GM18502 (cell line): ENCODE measurements at regions not wholly inside any gene's neighbourhood (a gene's known extent, or its start where the extent isn't known, plus 50 kb on each side); places are given as distances from the start of the nearest gene placed in this dataset.
"Not testable (repeated sequence)": the region's sequence is repeated elsewhere in the genome, so short reads cannot be mapped to it uniquely, and the experiment has no call there.

Experiments used
- ATAC-seq: cut with Tn5 transposase; IDR thresholded peaks from one replicate; pipeline ENCODE4 v1.9.1; 2021; ENCODE audit warnings: mild to moderate bottlenecking; ENCODE audit not compliant: unreplicated experiment, poor library complexity

DNA sequence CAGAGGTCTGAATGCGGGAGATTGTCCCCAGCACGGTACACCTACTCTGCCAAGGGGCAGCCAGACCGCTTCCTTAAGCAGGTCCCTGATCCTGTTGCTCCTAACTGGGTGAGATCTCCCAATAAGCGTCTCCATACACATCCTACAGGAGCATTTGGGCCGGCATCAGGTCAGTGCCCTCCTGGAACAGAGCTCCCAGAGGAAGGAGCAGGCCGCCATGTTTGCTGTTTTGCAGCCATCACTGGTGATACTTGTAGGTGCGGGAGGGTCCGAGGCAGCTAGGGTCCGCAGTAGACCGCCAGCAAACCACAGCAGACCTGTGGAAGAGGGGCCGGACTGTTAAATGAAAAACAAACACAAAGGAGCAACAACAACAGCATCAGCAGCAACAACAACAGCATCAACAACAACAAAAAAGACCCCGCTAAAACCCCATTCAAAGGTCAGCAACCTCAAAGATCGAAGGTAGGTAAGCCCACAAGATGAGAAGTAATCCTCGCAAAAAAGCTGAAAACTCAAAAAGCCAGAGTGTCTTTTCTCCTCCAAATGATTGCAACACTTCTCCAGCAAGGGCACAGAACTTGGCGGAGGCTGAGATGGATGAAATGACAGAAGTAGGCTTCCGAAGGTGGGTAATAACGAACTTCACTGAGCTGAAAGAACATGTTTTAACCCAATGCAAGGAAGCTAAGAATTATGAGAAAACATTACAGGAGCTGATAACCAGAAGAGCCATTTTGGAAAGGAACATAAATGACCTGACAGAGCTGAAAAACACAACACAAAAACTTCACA is 79.0 kb upstream of the CDH7 start:
- ATAC-seq = no peak

DNA sequence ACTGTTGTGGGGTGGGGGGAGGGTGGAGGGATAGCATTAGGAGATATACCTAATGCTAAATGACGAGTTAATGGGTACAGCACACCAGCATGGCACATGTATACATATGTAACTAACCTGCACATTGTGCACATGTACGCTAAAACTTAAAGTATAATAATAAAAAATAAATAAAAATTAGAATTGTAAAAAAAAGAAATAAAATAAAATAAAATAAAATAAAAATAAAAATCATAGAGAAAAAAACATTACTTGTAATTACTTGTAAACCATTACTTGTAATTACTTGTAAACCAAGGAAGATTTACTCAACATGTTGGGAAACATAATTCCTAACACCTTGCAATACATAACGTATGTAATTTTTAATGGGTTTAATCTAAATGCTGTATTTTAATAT is 80.7 kb upstream of the CDH7 start:
- not testable (repeated sequence) for ATAC-seq

DNA sequence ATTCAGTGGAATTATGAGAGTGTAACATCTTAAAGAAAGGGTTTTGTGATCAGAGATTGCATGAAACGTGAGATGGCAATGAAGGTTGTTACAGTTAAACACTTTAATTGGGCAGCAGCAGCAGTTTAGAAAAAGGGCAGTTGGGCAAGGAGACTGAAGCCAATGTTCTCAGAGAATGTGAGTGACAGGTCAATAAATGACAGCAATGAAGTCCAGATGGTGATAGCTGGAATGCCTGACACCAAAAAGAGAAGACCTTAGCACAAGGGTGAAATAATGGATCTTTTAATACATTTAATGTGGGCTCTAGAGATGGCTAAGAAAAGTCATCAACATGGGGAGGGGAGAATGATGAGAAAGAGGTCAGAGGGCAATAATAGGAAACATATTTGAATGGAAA is 89.4 kb upstream of the CDH7 start:
- no peak for ATAC-seq

DNA sequence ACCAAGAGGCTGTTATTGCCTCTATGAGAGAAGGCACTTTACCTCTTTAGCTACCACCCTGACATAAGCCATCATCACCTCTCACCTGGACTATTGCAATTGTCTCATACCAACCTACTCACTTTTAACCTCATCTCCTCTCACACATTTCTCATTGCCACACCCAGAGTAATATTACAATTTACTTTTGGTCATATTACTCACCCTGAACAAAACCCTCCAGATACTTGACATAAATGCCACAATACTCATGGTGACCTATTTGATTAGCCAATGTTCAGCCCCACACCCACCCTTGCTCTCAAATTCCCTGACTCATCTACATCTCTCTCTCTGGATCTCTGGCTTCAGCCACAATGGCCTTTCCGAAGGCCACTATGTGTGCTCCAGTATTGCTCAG is 90.9 kb upstream of the CDH7 start:
- no peak for ATAC-seq

DNA sequence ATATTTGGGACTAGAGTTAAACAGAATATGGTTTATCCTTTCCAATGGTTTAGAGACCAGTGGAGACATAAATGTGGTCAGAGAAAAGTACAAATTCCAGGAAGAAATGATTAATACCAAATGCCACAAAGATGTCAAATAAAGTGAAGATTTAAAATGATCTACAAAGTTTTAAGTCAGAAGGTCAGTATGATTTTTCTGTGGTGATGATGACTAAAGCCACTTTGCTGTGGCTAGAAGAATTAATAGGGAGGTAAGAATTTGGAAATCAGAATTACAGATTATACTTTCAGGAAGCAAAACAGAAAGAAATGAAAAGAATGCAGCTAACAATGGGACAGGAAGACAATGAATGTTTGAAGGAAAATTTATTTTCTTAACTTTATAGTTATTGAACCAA is 91.5 kb upstream of the CDH7 start:
- no peak for ATAC-seq

DNA sequence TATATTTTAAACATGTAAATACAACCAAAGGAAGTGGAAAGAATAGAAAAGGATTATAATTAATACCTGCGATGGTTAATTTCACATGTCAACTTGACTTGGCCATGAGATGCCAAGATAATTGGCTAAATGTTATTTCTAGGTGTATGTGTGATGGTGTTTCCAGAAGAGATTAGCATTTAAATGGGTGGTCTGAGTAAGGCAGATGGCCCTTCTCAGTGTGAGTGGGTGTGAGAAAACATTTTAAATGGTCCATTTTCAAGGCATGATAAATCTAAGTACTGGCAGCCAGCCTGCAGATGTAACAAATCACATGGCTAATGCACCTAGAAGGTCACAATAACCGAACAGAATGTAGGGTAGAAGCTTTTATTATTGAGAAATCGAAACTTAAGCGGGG is 99.6 kb upstream of the CDH7 start:
- ATAC-seq = no peak

DNA sequence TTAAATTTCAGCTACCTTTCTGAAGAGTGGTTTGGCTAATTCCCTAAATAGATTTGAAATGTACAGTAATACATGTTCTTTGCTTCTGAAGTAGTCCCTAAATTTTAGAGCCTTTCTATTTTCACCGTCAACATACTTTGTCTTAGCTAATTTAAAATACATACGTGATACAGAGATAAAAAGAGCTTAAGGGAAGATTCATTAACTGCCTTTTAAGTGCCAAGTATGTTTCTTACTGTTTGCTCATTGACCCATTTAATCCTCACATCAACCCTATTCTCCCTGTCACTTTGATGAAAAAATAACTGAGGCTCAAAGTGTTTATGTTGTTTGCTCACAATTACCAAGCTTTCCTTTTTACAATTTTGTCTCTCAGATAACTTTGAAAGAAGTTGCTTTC is 118.6 kb upstream of the CDH7 start:
- no peak for ATAC-seq

DNA sequence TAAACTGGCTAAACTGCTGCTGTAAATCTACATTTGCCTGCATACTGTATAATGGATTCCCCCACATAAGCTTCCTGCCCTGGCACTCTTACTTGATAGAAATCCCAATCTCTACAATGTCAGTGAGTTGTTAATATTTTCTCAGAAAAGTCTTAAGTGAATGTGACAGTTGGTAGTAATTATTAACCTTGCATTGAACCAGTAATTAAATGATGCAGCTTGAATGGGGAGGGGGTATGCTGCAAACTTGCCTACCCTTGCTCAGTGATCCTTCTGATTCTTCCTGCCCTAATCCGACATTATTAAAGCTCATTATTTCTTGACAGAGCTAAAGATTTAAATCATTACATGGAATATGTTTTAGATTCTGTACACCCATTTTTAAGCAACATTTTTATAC is 119.0 kb upstream of the CDH7 start:
- ATAC-seq = no peak

DNA sequence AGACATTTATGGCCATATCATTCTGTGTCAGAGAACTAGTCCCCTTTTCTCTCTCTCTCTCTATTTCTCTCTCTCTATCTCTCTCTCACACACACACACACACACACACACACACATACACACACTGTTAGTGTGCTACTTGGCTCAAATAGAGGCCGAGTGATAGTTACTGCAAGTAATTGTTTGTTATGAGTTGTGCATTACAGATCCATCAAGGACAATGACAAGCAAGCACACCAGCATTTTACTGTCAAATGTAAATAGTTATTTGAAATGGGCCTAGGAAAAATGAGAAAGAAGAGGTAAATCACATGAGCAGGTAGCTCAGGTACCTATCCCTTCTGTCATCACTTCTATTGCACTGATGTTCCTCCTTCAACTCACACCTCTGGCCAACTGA is 122.4 kb upstream of the CDH7 start:
- ATAC-seq = no peak

DNA sequence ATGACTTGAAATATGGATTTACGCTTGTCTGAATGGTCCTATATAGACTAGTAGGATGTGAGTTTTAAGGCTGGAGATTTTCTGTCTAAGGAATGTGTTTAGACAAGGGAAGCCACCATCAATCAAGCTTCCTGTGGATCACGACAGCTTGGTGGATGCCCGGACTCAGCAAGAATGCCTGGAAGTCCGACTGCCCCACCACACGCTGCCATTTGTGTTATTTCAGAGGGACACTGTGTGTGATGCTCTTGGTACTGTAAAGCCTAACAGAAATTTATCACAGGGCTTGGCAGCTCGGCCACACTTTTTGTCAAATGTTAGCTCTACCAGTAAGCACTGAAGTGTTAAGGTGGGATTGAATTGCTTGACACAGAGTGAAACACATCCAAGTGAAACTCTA is 127.1 kb upstream of the CDH7 start:
- ATAC-seq = no peak

DNA sequence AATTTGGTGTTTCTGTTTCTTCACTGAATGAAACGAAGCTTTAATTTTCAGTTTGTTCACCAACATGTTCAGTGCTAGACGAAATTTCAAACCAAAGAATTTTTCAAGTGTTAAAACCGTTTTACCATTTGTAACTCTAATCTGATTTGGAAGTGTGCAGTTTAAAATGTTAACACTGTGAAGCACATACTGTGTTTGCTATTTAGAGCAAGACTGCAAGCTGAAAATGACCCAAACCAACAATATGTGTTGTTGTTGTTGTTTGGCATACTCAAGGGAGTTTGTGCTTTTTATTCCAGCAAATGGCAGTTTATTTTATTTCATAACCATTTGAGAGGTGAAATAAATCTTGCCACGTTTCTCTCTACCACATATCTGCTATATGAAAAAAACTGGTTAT is 128.4 kb upstream of the CDH7 start:
- no peak for ATAC-seq

DNA sequence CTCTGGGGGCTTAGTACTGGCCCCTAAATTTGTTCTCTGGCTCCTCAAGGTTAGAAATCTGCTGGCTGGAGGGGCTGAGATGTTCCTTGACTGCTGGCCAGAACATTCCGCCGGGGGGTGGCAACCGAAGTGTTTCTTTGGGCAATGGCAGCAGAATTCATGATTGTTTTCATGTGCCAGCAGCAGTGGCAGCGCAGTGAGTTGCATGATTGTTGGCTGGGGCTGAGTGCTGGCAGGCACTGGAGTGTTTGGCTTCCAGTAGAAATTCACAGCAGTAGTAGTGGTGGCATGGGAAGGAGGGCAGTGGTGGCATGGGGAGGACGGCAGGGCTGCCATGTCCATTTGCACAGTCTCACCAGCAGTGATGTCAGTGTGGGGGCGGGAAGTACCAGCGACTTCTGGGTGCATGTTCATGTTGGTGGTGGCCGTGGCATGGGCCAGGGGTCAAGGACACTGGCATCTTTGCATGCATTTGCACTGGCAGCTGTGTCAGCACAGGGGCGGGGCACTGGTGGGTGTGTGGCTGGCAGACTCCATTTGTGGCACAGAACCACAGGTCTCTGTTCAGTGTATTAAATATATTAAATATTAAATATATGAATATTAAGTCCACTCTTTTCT is 130.6 kb upstream of the CDH7 start:
- no peak for ATAC-seq

DNA sequence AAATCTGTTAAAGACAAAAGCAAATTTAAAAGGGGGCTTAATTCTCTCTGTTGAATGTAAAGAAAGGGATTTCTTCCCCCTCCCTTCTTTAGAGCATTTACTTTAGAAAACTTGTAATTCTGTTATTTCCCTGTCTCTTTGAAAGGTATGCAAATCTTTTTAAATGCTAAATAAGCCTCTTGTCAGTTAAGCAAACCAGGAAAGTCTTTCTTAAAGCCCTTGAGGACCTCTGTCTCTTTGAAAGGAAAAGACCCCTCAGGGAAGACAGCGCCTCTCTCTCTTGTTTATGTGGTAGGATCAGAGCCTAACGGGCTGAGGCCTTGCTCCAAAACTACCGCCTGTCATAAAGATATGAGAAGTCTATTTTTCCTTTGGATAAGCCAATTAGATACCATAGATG is 139.9 kb upstream of the CDH7 start:
- no peak for ATAC-seq

DNA sequence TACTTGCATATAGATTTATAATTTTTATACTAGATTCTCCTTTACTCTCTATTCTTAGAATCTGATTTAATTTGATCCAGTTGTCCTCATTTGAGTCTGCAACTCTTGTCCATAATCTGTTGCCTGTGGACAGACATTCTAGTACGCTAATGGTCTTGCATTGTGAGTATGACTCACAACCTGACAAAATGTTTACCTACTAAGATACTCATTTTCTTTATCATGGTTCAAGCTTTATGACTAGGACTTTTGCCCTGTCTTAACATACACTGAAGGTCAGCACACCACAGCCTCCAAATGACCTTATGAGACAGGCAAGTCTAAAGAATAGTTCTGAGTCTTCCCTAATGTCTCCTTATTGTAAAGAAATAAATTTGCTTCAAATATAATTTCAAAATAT is 142.3 kb upstream of the CDH7 start:
- no peak for ATAC-seq

DNA sequence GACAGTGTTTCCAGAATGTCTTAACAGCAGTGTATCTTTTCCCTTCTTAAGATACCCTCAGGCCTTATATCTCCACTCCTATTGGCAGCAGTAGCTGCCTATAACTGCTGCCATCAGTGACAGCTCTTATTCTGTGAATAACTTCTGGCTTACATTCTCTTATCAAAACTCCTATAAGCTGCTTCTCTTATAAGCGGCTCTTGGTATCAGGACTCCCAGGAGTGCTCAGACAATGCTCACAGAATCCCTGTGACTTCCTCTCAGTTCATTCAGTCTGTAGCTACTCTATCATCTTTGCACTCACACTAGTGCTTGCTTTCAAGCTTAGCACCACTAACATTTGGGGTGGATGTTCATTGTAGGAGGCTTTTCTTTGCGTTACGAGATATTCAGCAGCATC is 143.7 kb upstream of the CDH7 start:
- ATAC-seq = no peak

DNA sequence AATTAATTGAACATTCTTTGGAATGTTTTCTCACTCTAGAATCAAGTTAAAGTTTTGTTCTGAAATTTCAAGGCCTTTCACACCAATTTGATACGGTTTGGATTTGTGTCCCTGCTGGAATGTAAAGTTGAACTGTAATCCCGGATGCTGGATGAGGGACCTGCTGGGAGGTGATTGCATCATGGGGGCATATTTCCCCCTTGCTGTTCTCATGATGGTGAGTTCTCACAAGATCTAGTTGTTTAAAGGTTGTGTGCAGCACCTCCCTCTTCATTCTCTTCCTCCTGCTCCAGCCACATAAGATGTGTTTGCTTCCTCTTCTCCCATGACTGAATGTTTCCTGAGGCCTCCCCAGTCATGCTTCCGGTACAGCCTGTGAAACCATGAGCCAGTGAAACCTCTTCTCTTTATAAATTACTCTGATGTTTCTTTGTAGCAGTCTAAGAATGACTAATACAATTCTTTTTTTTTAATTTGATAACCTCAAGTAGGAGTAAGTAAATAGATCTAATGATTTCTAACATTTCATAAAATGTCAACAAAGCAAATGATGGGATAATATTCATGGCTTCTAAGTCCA is 144.2 kb upstream of the CDH7 start:
- ATAC-seq = no peak

DNA sequence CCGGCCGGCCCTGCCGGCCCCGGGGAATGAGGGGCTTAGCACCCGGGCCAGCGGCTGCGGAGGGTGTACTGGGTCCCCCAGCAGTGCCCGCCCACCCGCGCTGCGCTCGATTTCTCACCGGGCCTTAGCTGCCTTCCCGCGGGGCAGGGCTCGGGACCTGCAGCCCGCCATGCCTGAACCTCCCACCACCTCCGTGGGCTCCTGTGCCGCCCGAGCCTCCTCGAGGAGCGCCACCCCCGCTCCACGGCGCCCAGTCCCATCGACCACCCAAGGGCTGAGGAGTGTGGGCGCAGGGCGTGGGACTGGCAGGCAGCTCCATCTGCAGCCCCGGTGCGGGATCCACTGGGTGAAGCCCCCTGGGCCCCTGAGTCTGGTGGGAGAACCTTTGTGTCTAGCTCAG is 145.5 kb upstream of the CDH7 start:
- ATAC-seq = not testable (repeated sequence)

DNA sequence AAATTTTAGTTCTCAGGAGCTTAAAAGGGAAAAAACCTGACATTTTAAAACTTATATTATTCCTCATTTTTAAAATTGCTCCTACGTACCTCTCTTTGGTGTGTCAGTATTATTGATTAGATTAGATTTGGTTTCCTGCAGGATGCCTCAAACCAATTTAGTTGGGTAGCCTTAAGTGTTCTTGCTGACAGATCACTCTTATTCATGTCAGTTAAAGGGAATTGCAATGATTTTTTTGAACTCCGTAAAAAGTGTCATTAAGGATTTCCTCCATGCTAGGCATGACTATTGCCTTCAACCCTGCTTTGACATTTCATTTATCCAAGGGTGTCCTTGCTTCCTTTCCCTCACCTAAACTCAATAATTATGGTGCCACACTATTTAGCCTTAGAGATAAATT is 149.0 kb upstream of the CDH7 start:
- ATAC-seq = no peak

DNA sequence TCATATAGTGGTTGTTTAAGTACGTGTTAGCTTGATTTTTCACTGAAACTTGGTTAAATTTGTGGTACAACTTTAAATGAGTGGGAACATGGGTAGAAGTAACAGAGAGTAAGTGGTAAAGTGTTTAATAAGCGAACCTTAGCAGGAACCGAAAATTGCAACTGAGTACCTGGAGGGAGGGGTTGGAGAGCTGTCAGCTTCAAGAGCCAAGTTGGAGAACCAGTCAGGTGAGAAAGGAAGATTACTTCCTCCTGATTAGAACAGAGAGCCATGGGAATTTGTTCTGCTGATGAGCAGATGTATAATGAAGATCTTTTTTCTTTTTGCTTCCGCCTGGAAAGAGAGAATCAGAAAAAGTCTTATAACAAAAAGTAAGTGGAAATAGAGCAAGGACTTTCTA is 158.4 kb upstream of the CDH7 start:
- no peak for ATAC-seq

DNA sequence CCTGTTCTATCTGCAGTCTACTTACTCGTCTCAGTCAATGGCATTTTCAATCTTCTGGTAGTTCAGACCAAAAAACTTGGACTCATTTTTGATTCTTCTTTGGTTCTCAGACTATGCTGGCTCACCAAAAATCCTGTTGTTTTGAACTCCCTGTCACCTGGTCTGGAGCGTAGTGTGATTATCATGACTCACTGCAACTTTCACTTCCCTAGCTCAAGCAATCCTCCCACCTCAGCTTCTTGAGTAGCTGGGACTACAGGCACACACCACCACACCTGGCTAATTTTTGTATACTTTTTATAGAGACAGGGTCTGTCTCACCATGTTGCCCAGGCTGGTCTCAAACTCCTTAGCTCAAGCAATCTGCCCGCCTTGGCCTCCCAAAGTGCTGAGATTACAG is 163.3 kb upstream of the CDH7 start:
- ATAC-seq = no peak

DNA sequence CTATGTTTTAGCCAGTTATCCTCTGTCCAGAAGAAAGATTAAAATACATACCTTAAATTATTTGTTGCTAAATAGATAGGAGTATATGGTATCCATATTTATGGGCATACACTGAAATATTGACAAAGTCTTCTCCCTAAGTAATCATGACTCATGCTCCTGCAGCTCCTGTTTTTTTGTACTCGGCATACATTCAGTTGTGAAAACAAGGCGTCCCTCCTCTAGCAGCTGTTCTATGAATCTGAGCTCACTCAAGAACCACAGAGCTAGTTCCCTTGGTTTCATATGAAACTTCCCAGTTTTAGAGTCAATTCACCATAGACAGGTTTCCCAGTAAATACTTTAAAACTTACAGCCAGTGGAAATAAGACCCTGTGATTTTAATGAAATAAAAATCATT is 168.7 kb upstream of the CDH7 start:
- not testable (repeated sequence) for ATAC-seq

DNA sequence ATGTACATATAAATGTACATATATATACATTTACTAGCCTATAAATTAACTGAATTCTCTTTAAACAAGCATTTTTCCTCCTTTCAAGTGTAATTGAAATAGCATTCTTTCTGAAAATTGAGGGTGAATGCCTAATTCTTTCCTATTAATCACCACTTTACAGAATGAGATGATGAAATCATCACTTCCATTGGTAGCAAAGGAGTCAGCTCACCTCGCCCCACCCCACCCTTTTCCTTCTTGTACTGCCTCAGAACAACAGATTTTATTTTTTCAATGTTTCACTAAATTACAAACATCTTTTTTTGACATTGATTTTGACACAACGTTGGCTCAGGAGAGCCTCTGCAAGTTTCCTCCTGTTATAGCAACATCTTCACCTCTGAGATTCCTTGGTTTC is 181.9 kb upstream of the CDH7 start:
- no peak for ATAC-seq
